ENCODE measurements at regions not wholly inside any gene's neighbourhood (a gene's known extent, or its start where the extent isn't known, plus 50 kb on each side); places are given as distances from the start of the nearest gene placed in this dataset.

DNA sequence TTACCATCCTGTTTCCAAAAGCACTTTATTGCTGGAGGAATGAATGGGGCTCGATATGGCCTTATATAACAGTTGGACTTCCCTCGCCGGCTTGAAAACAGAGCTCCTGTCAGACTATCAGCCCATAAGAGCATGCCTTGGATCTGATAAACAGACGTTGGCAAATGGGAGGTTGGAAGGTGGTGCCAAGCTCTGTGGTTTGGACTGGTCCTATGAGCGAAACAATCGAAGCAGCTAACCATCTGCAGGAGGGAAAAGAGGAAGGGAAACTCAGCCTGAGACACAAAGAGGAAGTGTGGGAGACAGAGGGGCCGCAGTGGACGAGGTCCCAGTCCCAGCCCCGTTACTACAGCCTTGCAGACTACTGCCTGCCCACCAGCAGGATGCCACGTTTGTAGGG is 92.9 kb downstream of the TFAP2C start:
- CTCF ChIA-PET = no interaction called here
- POLR2A ChIA-PET = no interaction called here
- DNase-seq (ENCODE audit: extremely low spot score) = peak; percentile 42
- TF ChIP-seq CTCF (IDR thresholded peaks at IDR 0.05; ENCODE audit: control extremely low read depth, extremely low read depth, low read depth, missing control alignments) = no peak

DNA sequence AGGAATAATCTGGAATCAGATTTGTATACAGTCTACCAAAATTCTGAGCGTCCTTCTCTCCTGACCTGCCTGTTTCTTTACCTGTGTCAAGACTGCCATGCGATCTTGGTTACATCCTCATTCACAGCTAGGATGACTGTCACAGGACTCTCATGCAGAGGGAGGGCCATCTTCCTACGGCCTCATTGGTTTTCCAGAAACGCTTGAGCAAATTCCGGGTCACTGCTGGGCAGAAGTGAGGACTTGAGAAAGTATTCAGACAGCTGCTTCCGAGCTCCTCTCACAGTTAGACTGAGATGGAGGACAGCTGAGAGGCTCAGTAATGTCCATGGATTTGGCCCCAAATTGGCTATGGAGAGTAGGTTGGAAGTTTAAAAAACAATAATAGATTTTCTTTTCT is 94.2 kb downstream of the TFAP2C start:
- CTCF ChIA-PET = no interaction called here
- POLR2A ChIA-PET = no interaction called here
- no peak for TF ChIP-seq CTCF (IDR thresholded peaks at IDR 0.05; ENCODE audit: control extremely low read depth, extremely low read depth, low read depth, missing control alignments)
- no peak for DNase-seq (ENCODE audit: extremely low spot score)

GRCh38 chr20:56724241-56724757 is 95.2 kb downstream of the TFAP2C start:
- ChIA-PET POLR2A (no interaction called here), CTCF (no interaction called here)
- no peak for DNase-seq (ENCODE audit: extremely low spot score)

GRCh38 chr20:56730003-56730402 is 100.9 kb downstream of the TFAP2C start:
- ChIA-PET POLR2A (no interaction called here), CTCF (no interaction called here)
- DNase-seq (ENCODE audit: extremely low spot score) = no peak
- no peak for TF ChIP-seq CTCF (IDR thresholded peaks at IDR 0.05; ENCODE audit: control extremely low read depth, extremely low read depth, low read depth, missing control alignments)

More at GRCh38 chr20:56724241-56724757, 95.2 kb downstream of the TFAP2C start:
- no peak for TF ChIP-seq CTCF (IDR thresholded peaks at IDR 0.05; ENCODE audit: control extremely low read depth, extremely low read depth, low read depth, missing control alignments)

GRCh38 chr20:56730996-56731395 is 101.9 kb downstream of the TFAP2C start:
- no peak for TF ChIP-seq CTCF (IDR thresholded peaks at IDR 0.05; ENCODE audit: control extremely low read depth, extremely low read depth, low read depth, missing control alignments)
- CTCF ChIA-PET = no interaction called here

DNA sequence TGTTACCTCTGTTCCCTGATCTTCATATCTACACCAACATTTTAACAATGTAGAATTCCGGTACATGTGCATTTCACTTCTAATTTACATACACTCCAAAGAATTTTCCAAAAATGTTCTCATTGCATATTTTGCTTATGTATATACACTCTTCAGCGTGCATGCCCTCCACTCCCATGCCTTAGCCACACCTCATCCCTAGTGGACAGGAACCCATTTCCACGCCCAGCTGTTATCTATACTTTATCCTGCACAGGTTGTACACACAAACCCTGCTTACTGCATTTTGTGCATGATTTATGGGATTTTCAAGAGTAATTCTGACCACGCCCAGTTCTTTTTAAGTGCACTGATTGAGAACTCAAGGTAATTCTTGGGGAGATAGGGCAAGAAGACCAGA is 102.4 kb downstream of the TFAP2C start:
- ChIA-PET CTCF (no interaction called here), POLR2A (no interaction called here)
- DNase-seq (ENCODE audit: extremely low spot score) = no peak
- TF ChIP-seq CTCF (IDR thresholded peaks at IDR 0.05; ENCODE audit: control extremely low read depth, extremely low read depth, low read depth, missing control alignments) = no peak

More at GRCh38 chr20:56730996-56731395, 101.9 kb downstream of the TFAP2C start:
- POLR2A ChIA-PET = no interaction called here
- DNase-seq (ENCODE audit: extremely low spot score) = no peak

GRCh38 chr20:56733967-56734366 is 104.9 kb downstream of the TFAP2C start:
- DNase-seq (ENCODE audit: extremely low spot score) = no peak
- ChIA-PET CTCF (no interaction called here), POLR2A (no interaction called here)
- no peak for TF ChIP-seq CTCF (IDR thresholded peaks at IDR 0.05; ENCODE audit: control extremely low read depth, extremely low read depth, low read depth, missing control alignments)
